ENCODE measurements at regions not wholly inside any gene's neighbourhood (a gene's known extent, or its start where the extent isn't known, plus 50 kb on each side); places are given as distances from the start of the nearest gene placed in this dataset.
A peak's percentile ranks its signal among the peaks of the same experiment; 100 is the strongest.

- H3K4me3 ChIP-seq = peak overlapping the region in 2 of 3 donors; percentile 21 to 51
These were observed 268.8 kb downstream of the SEC14L1 start for GRCh38 chr17:77409282-77410161.

GRCh38 chr17:77410470-77410869 is 269.7 kb downstream of the SEC14L1 start:
- Histone ChIP-seq H3K9me3 (no peaks in the 10 kb centered on the region), H3K27me3 (no peaks in the 10 kb centered on the region), H3K4me1 (peaks cover 13 to 29% of the 10 kb centered on the region in 2 donors), H3K27ac (peak overlapping the region; percentile 75 to 91), H3K4me3 (no peak overlapping the region), H3K36me3 (no peaks in the 10 kb centered on the region)
- DNase-seq (ENCODE audit: low spot score in 2 of 2) = no peak
- intact Hi-C loops (cut with DNase I; ENCODE audit: low total_unique reads) = no loop called here
- no peak for TF ChIP-seq CTCF (IDR thresholded peaks at IDR 0.05)

More at GRCh38 chr17:77409282-77410161, 268.8 kb downstream of the SEC14L1 start:
- Histone ChIP-seq H3K27ac (peak overlapping the region; percentile 75 to 91), H3K4me1 (peaks cover 18 to 23% of the 10 kb centered on the region in 2 donors), H3K9me3 (no peaks in the 10 kb centered on the region), H3K36me3 (no peaks in the 10 kb centered on the region), H3K27me3 (no peaks in the 10 kb centered on the region)
- intact Hi-C loops (cut with DNase I; ENCODE audit: low total_unique reads) = no loop called here
- TF ChIP-seq CTCF (IDR thresholded peaks at IDR 0.05) (no peak), POLR2AphosphoS5 (IDR thresholded peaks at IDR 0.05) (no peak), POLR2A (IDR thresholded peaks at IDR 0.05) (no peak)
- peak in 1 of 2 donors; percentile 79 for DNase-seq (ENCODE audit: low spot score in 2 of 2)

- Histone ChIP-seq H3K9me3 (no peaks in the 10 kb centered on the region), H3K36me3 (no peaks in the 10 kb centered on the region), H3K27me3 (no peaks in the 10 kb centered on the region), H3K4me3 (no peak overlapping the region), H3K4me1 (peaks cover 0 to 8% of the 10 kb centered on the region in 2 donors), H3K27ac (peak overlapping the region in 1 of 2 donors; percentile 26)
- DNase-seq (ENCODE audit: low spot score in 2 of 2) = no peak
- intact Hi-C loops (cut with DNase I; ENCODE audit: low total_unique reads) = no loop called here
- TF ChIP-seq POLR2A (IDR thresholded peaks at IDR 0.05) (no peak), CTCF (IDR thresholded peaks at IDR 0.05) (no peak), POLR2AphosphoS5 (IDR thresholded peaks at IDR 0.05) (no peak)
These were observed 274.1 kb downstream of the SEC14L1 start for GRCh38 chr17:77414811-77415400.

- Histone ChIP-seq H3K27me3 (no peaks in the 10 kb centered on the region), H3K4me3 (no peak overlapping the region), H3K4me1 (peaks cover 8 to 18% of the 10 kb centered on the region in 2 donors), H3K27ac (peak overlapping the region; percentile 17 to 71), H3K36me3 (no peaks in the 10 kb centered on the region), H3K9me3 (no peaks in the 10 kb centered on the region)
- no peak for TF ChIP-seq CTCF (IDR thresholded peaks at IDR 0.05)
- TF ChIP-seq POLR2AphosphoS5 (IDR thresholded peaks at IDR 0.05) = no peak
- TF ChIP-seq POLR2A (IDR thresholded peaks at IDR 0.05) = no peak
- intact Hi-C loops (cut with DNase I; ENCODE audit: low total_unique reads) = loop anchor here (2.0 kb wide), 1 partner anchor 43 kb away; no protein-coding TSS in a partner anchor
- no peak for DNase-seq (ENCODE audit: low spot score in 2 of 2)
These were observed 275.4 kb downstream of the SEC14L1 start for GRCh38 chr17:77416105-77416713.

Measured in breast epithelium (tissue), 4 donors.